Keratinocyte (primary cell): ENCODE measurements at regions not wholly inside any gene's neighbourhood (a gene's known extent, or its start where the extent isn't known, plus 50 kb on each side); places are given as distances from the start of the nearest gene placed in this dataset.

Experiments used
- DNase-seq: peaks from one replicate; pipeline ENCODE4 v3.0.0-alpha.2; 2011; ENCODE audit warnings: low read depth, missing footprints, low spot score
- FAIRE-seq: peaks from 2 replicates; lab custom pipeline; 2011; peaks lifted over from hg19 to GRCh38; lab: Jason Lieb, UNC
- H2AFZ ChIP-seq: 2 replicates; pipeline ENCODE4 v1.6.0; 2012; ENCODE audit warnings: low read length, control low read depth, inconsistent platforms; ENCODE audit not compliant: control insufficient read depth
- H3K27ac ChIP-seq: 2 replicates; pipeline ENCODE4 v1.5.1; 2011; ENCODE audit warnings: low read length; ENCODE audit not compliant: control insufficient read depth, insufficient read depth
- H3K27me3 ChIP-seq: 3 replicates; pipeline ENCODE4 v1.6.0; 2011; ENCODE audit warnings: low read length; ENCODE audit not compliant: control insufficient read depth, insufficient read depth; ENCODE audit errors: extremely low read depth
- H3K36me3 ChIP-seq, 2 experiments: 2 replicates in 1 of 2; 3 replicates in 1 of 2; pipeline ENCODE4 v1.5.1; 2011; ENCODE audit warnings: low read length in 2 of 2, mild to moderate bottlenecking in 1 of 2; ENCODE audit not compliant: control insufficient read depth in 2 of 2, insufficient read depth in 2 of 2; ENCODE audit errors: extremely low read depth in 1 of 2
- H3K4me1 ChIP-seq: 3 replicates; pipeline ENCODE4 v1.5.1; 2011; ENCODE audit warnings: low read length; ENCODE audit not compliant: control insufficient read depth, insufficient read depth; ENCODE audit errors: extremely low read depth
- H3K4me2 ChIP-seq: 3 replicates; pipeline ENCODE4 v1.6.0; 2011; ENCODE audit warnings: low read depth, low read length; ENCODE audit not compliant: control insufficient read depth, insufficient read depth; ENCODE audit errors: extremely low read depth
- H3K4me3 ChIP-seq, 3 experiments: fragments of 200-600 bp in 1 of 3; sonication (generic) in 1 of 3; 2 replicates in 2 of 3; 3 replicates in 1 of 3; pipeline ENCODE4 v1.5.1; 2011 to 2016; ENCODE audit warnings: low read length in 3 of 3, mild to moderate bottlenecking in 3 of 3, control low read depth in 2 of 3, inconsistent platforms in 1 of 3, low read depth in 1 of 3, mixed read lengths in 1 of 3, mixed run types in 1 of 3, moderate library complexity in 1 of 3; ENCODE audit not compliant: control insufficient read depth in 2 of 3, insufficient read depth in 2 of 3; ENCODE audit errors: extremely low read depth in 1 of 3
- H3K79me2 ChIP-seq: 2 replicates; pipeline ENCODE4 v1.6.0; 2012; ENCODE audit warnings: low read length; ENCODE audit not compliant: control insufficient read depth, insufficient read depth
- H3K9ac ChIP-seq: 3 replicates; pipeline ENCODE4 v1.6.0; 2011; ENCODE audit warnings: low read length; ENCODE audit not compliant: control insufficient read depth, insufficient read depth; ENCODE audit errors: extremely low read depth
- H3K9me1 ChIP-seq: 3 replicates; pipeline ENCODE4 v1.6.0; 2011; ENCODE audit warnings: low read length; ENCODE audit not compliant: control insufficient read depth, insufficient read depth; ENCODE audit errors: extremely low read depth
- H3K9me3 ChIP-seq: 2 replicates; pipeline ENCODE4 v1.5.1; 2012; ENCODE audit warnings: low read depth, low read length; ENCODE audit not compliant: control insufficient read depth
- H4K20me1 ChIP-seq: 3 replicates; pipeline ENCODE4 v1.6.0; 2011; ENCODE audit warnings: low read length; ENCODE audit not compliant: control insufficient read depth, insufficient read depth; ENCODE audit errors: extremely low read depth
- EZH2 ChIP-seq: IDR thresholded peaks from one replicate; pipeline ENCODE4 v1.6.1; 2012; ENCODE audit warnings: inconsistent platforms, mild to moderate bottlenecking, low read length, moderate library complexity
- dilution Hi-C: fragments of 300-500 bp; cut with MboI; formaldehyde crosslinking; loops from one replicate; pipeline ENCODE4 v1.7.0; 2020; ENCODE audit warnings: low sequenced_read_pairs; ENCODE audit not compliant: extremely low pct_ligation_motif_present
- TF ChIP-seq, protein P1 (sequence below), 3 experiments: IDR thresholded peaks in 1 of 3; conservative IDR thresholded peaks in 1 of 3; optimal IDR thresholded peaks in 1 of 3; 2 replicates in 2 of 3; 3 replicates in 1 of 3; pipeline versions ENCODE3 to v1.5.1; 2011; ENCODE audit warnings: low read length in 3 of 3, mild to moderate bottlenecking in 3 of 3, moderate library complexity in 2 of 3, control low read depth in 1 of 3, inconsistent platforms in 1 of 3; ENCODE audit not compliant: insufficient read depth in 2 of 3; ENCODE audit errors: extremely low read depth in 1 of 3

DNA sequence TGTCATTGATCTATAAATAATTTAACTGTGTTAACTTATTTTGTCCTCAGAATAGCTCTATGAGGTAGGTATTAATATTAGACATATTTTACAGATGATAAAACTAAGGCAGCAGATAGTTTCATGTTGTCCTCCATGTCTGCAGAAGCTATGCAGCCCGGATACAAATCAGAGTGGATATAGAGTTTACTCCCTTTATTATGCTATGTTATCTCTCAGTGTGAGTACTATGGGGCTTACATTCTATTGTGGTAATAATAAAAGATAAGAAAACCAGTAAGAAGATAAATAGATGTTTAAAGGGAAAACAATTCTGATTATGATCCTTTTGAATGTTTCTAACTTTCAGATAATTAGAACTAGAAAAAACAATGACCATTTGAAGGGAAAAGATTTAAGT, 979.8 kb upstream of the CITED2 start:
- H3K9me1 ChIP-seq = no peaks in the 10 kb centered on the region
- no peaks in the 10 kb centered on the region for H3K79me2 ChIP-seq

DNA sequence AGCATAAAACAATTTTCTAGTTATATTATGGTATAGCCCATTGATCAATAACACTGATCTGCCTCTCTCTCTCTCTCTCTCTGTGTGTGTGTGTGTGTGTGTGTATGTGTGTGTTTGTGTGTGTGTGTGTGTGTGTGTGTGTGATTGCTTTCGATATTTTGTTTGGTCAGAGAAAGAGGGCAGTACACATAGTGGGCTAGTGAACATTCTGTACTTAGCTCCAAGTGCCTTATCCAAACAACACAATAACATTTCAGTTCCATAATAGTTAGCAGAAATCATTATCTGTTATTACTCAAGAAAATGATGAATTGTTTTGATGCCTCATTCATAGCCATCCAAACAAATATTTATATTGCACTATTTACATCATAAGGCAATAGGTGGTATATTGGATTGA, 979.1 kb upstream of the CITED2 start:
- Histone ChIP-seq H3K36me3 (no peaks in the 10 kb centered on the region), H3K9me3 (no peaks in the 10 kb centered on the region), H3K4me3 (no peak overlapping the region), H4K20me1 (no peaks in the 10 kb centered on the region), H2AFZ (no peak overlapping the region), H3K4me2 (no peak overlapping the region), H3K9ac (no peak overlapping the region), H3K4me1 (no peaks in the 10 kb centered on the region), H3K27ac (no peak overlapping the region), H3K27me3 (no peaks in the 10 kb centered on the region), H3K79me2 (no peaks in the 10 kb centered on the region), H3K9me1 (no peaks in the 10 kb centered on the region)
- no peak for TF ChIP-seq EZH2
- TF ChIP-seq, protein P1, sequence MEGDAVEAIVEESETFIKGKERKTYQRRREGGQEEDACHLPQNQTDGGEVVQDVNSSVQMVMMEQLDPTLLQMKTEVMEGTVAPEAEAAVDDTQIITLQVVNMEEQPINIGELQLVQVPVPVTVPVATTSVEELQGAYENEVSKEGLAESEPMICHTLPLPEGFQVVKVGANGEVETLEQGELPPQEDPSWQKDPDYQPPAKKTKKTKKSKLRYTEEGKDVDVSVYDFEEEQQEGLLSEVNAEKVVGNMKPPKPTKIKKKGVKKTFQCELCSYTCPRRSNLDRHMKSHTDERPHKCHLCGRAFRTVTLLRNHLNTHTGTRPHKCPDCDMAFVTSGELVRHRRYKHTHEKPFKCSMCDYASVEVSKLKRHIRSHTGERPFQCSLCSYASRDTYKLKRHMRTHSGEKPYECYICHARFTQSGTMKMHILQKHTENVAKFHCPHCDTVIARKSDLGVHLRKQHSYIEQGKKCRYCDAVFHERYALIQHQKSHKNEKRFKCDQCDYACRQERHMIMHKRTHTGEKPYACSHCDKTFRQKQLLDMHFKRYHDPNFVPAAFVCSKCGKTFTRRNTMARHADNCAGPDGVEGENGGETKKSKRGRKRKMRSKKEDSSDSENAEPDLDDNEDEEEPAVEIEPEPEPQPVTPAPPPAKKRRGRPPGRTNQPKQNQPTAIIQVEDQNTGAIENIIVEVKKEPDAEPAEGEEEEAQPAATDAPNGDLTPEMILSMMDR (optimal IDR thresholded peaks at IDR 0.05 in 1 of 3, IDR thresholded peaks at IDR 0.05 in 1 of 3, conservative IDR thresholded peaks at IDR 0.05 in 1 of 3; ENCODE audit: extremely low read depth in 1 of 3, insufficient read depth in 2 of 3, low read length in 3 of 3) = no peak
- DNase-seq (no peak), FAIRE-seq (no peak)
- dilution Hi-C loops = no loop called here

More for the DNA sequence above, 979.8 kb upstream of the CITED2 start:
- TF ChIP-seq, protein P1 (optimal IDR thresholded peaks at IDR 0.05 in 1 of 3, IDR thresholded peaks at IDR 0.05 in 1 of 3, conservative IDR thresholded peaks at IDR 0.05 in 1 of 3; ENCODE audit: extremely low read depth in 1 of 3, insufficient read depth in 2 of 3, low read length in 3 of 3) = no peak
- no peak for TF ChIP-seq EZH2
- Histone ChIP-seq H3K9ac (no peak overlapping the region), H3K4me2 (no peak overlapping the region), H4K20me1 (no peaks in the 10 kb centered on the region), H3K4me3 (no peak overlapping the region), H3K36me3 (no peaks in the 10 kb centered on the region), H3K9me3 (no peaks in the 10 kb centered on the region), H3K27me3 (no peaks in the 10 kb centered on the region), H3K4me1 (no peaks in the 10 kb centered on the region), H2AFZ (no peak overlapping the region), H3K27ac (no peak overlapping the region)
- dilution Hi-C loops = no loop called here
- FAIRE-seq (no peak), DNase-seq (no peak)
